ENCODE measurements at regions not wholly inside any gene's neighbourhood (a gene's known extent, or its start where the extent isn't known, plus 50 kb on each side); places are given as distances from the start of the nearest gene placed in this dataset.
"Not testable (repeated sequence)": the region's sequence is repeated elsewhere in the genome, so short reads cannot be mapped to it uniquely, and the experiment has no call there.

DNA sequence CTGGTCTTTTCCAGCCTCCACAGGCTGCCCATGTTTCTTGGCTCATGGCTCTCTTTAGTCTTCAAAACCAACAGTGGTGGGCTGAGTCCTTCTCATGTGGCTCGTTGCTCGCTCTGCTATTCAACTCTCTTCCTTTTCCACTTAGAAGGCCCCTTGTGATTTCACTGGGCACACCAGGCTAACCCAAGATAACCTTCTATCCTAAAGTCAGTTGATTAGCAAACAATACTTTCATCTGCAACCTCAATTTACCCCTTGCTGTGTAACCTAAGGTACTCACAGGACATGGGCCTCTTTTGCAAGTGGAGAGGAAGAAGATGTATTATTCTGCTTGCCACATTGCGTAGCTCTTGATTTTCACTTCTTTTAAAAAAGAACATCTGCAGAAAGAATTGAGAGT lies 79.6 kb downstream of the UTRN start:
- H3K4me3 ChIP-seq: peak overlapping the region; percentile 2
- peaks cover 17 to 32% of the 10 kb centered on the region in 2 donors for H3K4me1 ChIP-seq (ENCODE audit: control insufficient read depth in 1 of 2, low read depth in 2 of 2)
- DNase-seq (ENCODE audit: low spot score) (no peak), ATAC-seq (ENCODE audit: insufficient number of reproducible peaks, low FRiP score, low read depth) (no peak)
- TF ChIP-seq CTCF (IDR thresholded peaks at IDR 0.05): no peak
- H3K9me3 ChIP-seq: no peaks in the 10 kb centered on the region
- no peaks in the 10 kb centered on the region for H3K27me3 ChIP-seq (replicated peaks; ENCODE audit: insufficient read depth)
- no peaks in the 10 kb centered on the region for H3K36me3 ChIP-seq
- no peak overlapping the region for H3K27ac ChIP-seq

DNA sequence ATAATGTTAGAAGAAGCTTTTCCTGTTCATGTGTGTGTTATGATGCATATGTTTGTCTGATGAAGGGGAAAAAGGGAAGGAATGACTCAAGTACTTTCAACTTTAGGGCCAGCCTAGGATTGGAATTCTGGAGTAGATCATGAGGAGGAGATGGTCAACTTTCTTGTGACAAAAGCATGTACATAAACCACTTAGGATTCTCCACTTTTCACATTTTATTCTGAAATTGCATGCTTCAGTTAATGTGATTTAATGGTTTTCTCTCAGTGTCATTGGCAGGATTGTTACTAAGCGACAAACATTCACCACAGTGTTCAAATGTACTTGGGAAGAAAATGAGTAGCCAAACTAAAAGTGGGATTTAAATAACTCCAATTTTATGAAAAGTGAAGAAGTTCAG lies 80.1 kb downstream of the UTRN start:
- Histone ChIP-seq H3K4me3 (no peak overlapping the region), H3K27ac (no peak overlapping the region), H3K27me3 (replicated peaks; ENCODE audit: insufficient read depth) (no peaks in the 10 kb centered on the region), H3K4me1 (ENCODE audit: control insufficient read depth in 1 of 2, low read depth in 2 of 2) (peaks cover 17 to 29% of the 10 kb centered on the region in 2 donors), H3K36me3 (no peaks in the 10 kb centered on the region), H3K9me3 (no peaks in the 10 kb centered on the region)
- no peak for DNase-seq (ENCODE audit: low spot score)
- no peak for TF ChIP-seq CTCF (IDR thresholded peaks at IDR 0.05)
- no peak for ATAC-seq (ENCODE audit: insufficient number of reproducible peaks, low FRiP score, low read depth)

GRCh38 chr6:144369696-144370095 lies 84.6 kb downstream of the UTRN start:
- not testable (repeated sequence) for H3K36me3 ChIP-seq; H3K4me1 ChIP-seq (ENCODE audit: control insufficient read depth in 1 of 2, low read depth in 2 of 2); H3K27me3 ChIP-seq (replicated peaks; ENCODE audit: insufficient read depth); H3K27ac ChIP-seq; H3K4me3 ChIP-seq; H3K9me3 ChIP-seq; DNase-seq (ENCODE audit: low spot score); ATAC-seq (ENCODE audit: insufficient number of reproducible peaks, low FRiP score, low read depth)

DNA sequence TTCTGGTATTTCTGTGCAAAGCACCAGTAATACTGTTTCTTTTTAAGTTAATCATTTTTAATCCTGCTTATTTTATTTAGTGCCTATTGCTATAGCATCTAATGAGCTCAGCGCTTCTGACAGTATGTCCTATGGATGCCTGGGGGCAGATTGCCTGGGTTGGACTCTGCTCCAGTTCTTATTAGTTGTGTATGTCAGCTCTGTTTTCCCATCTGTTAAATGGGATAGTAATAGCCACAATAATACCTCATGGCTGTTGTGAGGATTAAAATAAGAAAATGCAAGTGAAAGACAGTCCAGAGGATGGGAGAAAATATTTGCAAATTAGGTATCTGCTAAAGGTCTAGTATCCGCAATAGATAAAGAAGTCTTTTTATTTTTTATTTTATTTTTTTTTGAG lies 87.0 kb downstream of the UTRN start:
- Histone ChIP-seq H3K9me3 (no peaks in the 10 kb centered on the region), H3K4me3 (no peak overlapping the region), H3K27ac (no peak overlapping the region), H3K4me1 (ENCODE audit: control insufficient read depth in 1 of 2, low read depth in 2 of 2) (peaks cover 0 to 3% of the 10 kb centered on the region in 2 donors), H3K36me3 (no peaks in the 10 kb centered on the region), H3K27me3 (replicated peaks; ENCODE audit: insufficient read depth) (no peaks in the 10 kb centered on the region)
- no peak for TF ChIP-seq CTCF (IDR thresholded peaks at IDR 0.05)
- ATAC-seq (ENCODE audit: insufficient number of reproducible peaks, low FRiP score, low read depth) (no peak), DNase-seq (ENCODE audit: low spot score) (no peak)

- no peak overlapping the region for H3K27ac ChIP-seq
- H3K9me3 ChIP-seq: no peaks in the 10 kb centered on the region
- peaks cover 5 to 11% of the 10 kb centered on the region in 2 donors for H3K4me1 ChIP-seq (ENCODE audit: control insufficient read depth in 1 of 2, low read depth in 2 of 2)
- ATAC-seq (ENCODE audit: insufficient number of reproducible peaks, low FRiP score, low read depth): no peak
- H3K27me3 ChIP-seq (replicated peaks; ENCODE audit: insufficient read depth): no peaks in the 10 kb centered on the region
- no peak for TF ChIP-seq CTCF (IDR thresholded peaks at IDR 0.05)
- no peaks in the 10 kb centered on the region for H3K36me3 ChIP-seq
- no peak for DNase-seq (ENCODE audit: low spot score)
- no peak overlapping the region for H3K4me3 ChIP-seq
Measured at GRCh38 chr6:144372611-144373594, 87.8 kb downstream of the UTRN start.

DNA sequence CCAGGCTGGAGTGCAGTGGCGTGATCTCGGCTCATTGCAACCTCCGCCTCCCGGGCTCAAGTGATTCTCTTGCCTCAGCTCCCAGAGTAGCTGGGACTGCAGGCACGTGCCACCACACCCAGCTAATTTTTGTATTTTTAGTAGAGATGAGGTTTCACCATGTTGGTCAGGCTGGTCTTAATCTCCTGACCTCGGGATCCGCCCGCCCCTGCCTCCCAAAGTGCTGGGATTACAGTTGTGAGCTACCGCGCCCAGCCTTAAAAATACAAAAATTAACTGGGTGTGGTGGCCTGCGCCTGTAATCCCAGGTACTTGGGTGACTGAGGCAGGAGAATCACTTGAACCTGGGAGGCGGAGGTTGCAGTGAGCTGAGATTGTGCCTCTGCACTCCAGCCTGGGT lies 89.4 kb downstream of the UTRN start:
- not testable (repeated sequence) for H3K27ac ChIP-seq; H3K36me3 ChIP-seq; H3K27me3 ChIP-seq (replicated peaks; ENCODE audit: insufficient read depth); ATAC-seq (ENCODE audit: insufficient number of reproducible peaks, low FRiP score, low read depth); DNase-seq (ENCODE audit: low spot score); H3K9me3 ChIP-seq; H3K4me3 ChIP-seq
- H3K4me1 ChIP-seq (ENCODE audit: control insufficient read depth in 1 of 2, low read depth in 2 of 2): peaks cover 5 to 20% of the 10 kb centered on the region in 2 donors
